GM10266 (cell line): ENCODE measurements at regions not wholly inside any gene's neighbourhood (a gene's known extent, or its start where the extent isn't known, plus 50 kb on each side); places are given as distances from the start of the nearest gene placed in this dataset.
"Not testable (repeated sequence)": the region's sequence is repeated elsewhere in the genome, so short reads cannot be mapped to it uniquely, and the experiment has no call there.

Experiments
- DNase-seq: peaks from one replicate; pipeline ENCODE4 v3.0.0; 2012; ENCODE audit errors: extremely low spot score
- TF ChIP-seq, protein P1 (sequence below): IDR thresholded peaks from 2 replicates; pipeline ENCODE4 v1.5.1; 2012; ENCODE audit warnings: mild to moderate bottlenecking, low read depth; ENCODE audit not compliant: control insufficient read depth, insufficient read depth; ENCODE audit errors: missing control alignments

DNA sequence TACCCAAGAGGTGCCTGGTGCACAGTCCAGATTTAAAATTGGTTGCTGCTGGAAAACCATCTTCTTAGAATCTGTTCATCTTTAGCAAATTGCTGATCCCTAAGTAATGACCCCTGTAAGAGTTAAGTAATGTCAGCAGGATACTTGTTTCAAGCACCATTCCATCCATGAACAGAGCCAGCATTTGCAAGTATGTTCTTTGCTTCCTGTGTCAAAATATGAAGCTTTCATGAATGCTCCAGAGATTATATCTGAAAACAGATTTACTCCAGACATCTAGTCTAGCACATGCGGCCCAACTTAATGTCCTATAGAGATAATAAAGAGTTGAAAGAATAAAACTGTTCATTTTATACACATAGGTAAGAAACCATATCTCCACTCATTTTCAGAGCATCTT is 98.7 kb upstream of the ZNF438 start:
- TF ChIP-seq, protein P1, sequence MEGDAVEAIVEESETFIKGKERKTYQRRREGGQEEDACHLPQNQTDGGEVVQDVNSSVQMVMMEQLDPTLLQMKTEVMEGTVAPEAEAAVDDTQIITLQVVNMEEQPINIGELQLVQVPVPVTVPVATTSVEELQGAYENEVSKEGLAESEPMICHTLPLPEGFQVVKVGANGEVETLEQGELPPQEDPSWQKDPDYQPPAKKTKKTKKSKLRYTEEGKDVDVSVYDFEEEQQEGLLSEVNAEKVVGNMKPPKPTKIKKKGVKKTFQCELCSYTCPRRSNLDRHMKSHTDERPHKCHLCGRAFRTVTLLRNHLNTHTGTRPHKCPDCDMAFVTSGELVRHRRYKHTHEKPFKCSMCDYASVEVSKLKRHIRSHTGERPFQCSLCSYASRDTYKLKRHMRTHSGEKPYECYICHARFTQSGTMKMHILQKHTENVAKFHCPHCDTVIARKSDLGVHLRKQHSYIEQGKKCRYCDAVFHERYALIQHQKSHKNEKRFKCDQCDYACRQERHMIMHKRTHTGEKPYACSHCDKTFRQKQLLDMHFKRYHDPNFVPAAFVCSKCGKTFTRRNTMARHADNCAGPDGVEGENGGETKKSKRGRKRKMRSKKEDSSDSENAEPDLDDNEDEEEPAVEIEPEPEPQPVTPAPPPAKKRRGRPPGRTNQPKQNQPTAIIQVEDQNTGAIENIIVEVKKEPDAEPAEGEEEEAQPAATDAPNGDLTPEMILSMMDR: no peak
- no peak for DNase-seq

DNA sequence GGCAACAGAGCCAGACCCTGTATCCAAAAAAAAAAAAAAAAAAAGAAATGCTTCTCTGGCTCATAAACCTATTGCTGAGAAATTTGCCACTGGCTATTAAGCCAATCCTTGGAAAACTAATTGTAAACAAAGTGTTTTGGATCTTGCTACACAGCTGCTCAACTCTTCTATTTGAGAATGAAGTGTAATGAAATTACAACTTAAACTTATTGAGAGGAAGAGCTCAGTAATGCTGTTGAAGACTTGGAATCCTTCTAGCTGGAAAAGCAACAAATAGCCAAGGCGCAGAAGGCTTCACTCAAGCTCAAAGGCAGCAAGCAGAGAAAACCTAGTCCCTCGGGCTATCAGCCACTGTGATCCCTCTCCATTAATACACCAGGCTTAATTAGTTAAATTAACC is 99.6 kb upstream of the ZNF438 start:
- TF ChIP-seq, protein P1: no peak

DNA sequence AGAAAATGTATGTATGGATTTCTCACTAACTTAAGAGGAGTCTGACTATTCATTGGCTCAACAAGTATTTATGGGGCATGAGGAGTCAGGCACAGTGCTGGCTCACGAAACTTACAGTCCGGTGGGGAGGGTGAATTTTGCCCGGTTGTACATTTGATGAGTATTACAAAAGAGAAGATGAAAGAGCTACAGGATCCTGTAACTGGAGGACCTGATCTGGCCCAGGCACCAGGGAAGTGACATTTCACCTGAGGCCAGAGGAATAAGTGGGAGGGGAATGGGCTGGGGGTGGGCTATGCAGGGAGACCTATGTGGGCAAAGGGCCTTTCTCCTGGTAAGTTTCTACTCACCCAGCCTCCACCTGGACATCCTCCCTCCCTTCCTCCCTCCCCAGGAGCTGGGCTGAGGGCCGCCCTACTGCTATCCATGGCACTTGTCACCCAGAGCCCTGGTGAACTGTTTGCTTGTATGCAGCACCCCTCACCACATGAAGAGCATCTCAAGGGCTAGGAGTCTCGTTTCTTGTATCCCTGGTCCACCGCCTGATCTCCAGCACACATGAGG is 101.1 kb upstream of the ZNF438 start:
- TF ChIP-seq, protein P1: no peak
- no peak for DNase-seq

More for the DNA sequence above, 99.6 kb upstream of the ZNF438 start:
- DNase-seq: no peak

DNA sequence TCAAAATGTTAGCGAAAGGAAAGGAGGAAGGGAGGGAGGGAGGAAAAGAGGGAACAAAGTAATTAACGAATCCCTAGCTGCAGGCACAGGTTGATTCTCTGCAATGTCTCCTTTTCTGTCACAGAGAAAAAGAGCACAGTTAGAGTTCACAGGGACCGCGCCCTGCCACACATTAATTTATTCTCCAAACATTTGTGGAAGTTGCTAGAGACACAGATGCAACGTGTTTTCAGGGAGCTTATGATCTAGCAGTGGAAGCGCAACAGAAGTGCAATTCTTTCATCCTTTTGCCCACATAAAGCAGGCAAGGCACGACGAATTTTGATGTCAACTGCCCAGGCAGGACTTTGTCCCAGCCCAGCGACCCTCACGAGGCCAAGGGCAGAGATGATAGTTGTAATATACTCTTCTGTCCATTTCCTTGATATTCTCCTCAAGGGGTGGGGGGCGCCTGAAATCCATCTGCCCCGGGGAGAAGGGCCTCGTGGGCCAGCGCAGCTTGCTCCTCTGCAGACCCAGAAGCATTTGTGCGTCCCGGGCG is 101.7 kb upstream of the ZNF438 start:
- TF ChIP-seq, protein P1: no peak
- no peak for DNase-seq

DNA sequence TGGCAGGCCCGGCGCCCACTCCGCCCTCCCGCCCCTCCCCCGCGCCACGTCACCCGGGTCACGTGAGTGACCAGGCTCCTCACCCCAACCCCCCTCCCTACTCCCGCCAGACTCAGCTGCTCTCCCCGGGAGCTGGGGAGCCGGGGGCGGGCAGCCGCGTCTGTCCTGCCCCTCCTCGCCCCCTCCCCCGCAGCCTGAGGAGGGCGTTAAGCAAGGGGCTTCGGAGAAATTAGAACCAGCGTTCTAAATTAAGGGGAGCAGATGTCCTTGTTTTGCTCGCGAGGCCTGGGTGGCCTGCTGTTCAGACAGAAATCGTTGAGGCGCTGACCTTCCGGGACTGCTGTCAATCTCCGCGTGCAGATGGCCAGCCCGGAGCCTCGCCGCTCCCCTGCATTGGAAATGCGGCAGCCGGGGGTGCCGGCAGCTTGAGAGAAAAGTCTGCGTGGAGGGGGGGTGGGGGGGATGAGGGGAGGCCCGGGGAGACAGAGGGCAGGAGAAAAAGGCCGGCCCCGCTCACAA is 102.2 kb upstream of the ZNF438 start:
- peak; percentile 85 for DNase-seq
- TF ChIP-seq, protein P1: no peak

DNA sequence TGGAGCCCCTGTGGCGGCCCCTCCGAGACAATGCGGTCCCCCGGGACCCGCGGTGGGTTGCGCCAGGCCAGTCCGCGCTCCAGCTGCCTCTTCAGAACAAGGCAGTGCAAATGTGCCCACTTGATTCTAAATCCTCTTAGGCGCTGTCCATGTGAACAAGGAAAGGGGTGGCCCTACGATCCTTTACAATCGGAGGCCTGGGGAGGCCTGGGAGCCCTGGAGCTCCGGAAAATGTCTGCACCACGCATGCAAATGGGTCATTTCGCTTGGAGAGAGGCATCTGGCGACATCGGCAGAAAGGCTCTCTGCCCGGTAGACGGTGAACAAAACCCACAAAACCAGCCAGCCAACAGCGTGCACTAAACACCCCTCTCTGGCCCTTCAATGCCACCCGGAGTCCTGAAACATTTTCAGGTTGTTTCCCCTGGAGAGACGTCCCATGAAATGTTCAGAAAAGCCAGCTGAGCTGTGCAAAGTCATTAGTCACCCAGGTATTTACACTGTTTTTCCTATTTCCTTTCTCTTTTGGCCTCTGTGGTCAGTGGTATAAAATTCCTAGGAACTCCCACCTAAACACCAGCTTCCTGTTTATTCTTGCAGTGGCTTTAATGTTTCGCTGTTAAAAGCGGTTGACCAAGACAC is 102.8 kb upstream of the ZNF438 start:
- TF ChIP-seq, protein P1: no peak
- DNase-seq: peak; percentile 28

DNA sequence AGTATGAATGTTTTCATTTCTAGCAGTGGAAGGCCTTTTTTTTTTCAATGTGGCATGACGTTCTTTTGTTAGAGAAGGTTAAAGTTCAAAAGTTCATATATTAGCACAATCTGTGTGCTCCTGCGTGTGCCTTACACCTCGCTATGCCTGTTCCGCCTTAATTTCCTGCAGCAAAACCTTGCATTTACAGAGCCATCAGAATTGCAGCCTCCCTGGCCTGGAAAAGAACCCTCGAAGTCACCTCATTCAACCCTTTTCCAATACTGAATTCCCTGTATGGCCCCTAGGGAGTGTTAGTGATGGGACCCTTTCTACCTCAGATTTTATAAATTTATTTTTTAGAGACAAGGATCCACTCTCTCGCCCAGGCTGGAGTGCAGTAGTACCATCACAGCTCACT is 103.5 kb upstream of the ZNF438 start:
- no peak for DNase-seq
- TF ChIP-seq, protein P1: no peak

DNA sequence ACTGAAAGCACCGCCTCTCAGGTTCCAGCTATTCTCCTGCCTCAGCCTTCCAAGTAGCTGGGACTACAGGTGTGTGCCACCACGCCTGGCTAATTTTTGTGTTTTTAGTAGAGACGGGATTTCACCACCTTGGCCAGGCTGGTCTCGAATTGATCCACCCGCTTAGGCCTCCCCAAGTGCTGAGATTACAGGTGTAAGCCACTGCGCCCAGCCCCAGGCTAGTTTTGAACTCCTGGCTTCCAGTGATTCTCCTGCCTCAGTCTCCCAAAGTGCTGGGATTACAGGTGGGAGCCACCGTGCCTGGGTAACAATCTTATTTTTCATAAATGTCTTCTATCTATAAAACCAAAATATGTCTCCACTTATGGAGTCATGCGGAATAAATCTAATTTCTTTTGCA is 104.1 kb upstream of the ZNF438 start:
- not testable (repeated sequence) for DNase-seq
